Upper lobe of right lung (tissue), 1 donor: ENCODE measurements at regions not wholly inside any gene's neighbourhood (a gene's known extent, or its start where the extent isn't known, plus 50 kb on each side); places are given as distances from the start of the nearest gene placed in this dataset.
"Not testable (repeated sequence)": the region's sequence is repeated elsewhere in the genome, so short reads cannot be mapped to it uniquely, and the experiment has no call there.

Experiments
- ATAC-seq: fragments of 200-7000 bp; cut with Tn5 transposase; one replicate; pipeline ENCODE4 v1.9.1; 2020; ENCODE audit warnings: mild to moderate bottlenecking, moderate library complexity
- DNase-seq: peaks from one replicate; pipeline ENCODE4 v3.0.0-alpha.2; 2020
- H3K27ac ChIP-seq: fragments of 200-600 bp; one replicate; pipeline ENCODE4 v1.8.0; 2022
- H3K27me3 ChIP-seq: fragments of 200-600 bp; one replicate; pipeline ENCODE4 v1.8.0; 2022; ENCODE audit warnings: mild to moderate bottlenecking
- H3K36me3 ChIP-seq: fragments of 200-600 bp; one replicate; pipeline ENCODE4 v1.8.0; 2022
- H3K4me1 ChIP-seq: fragments of 200-600 bp; one replicate; pipeline ENCODE4 v1.8.0; 2022
- H3K4me3 ChIP-seq: fragments of 200-600 bp; one replicate; pipeline ENCODE4 v1.8.0; 2022; ENCODE audit warnings: mild to moderate bottlenecking
- H3K9me3 ChIP-seq: fragments of 200-600 bp; one replicate; pipeline ENCODE4 v1.8.0; 2022
- CTCF ChIP-seq: fragments of 200-600 bp; IDR thresholded peaks from one replicate; pipeline ENCODE4 v1.8.0; 2022; ENCODE audit warnings: antibody characterized with exemption
- intact Hi-C: fragments of 100-400 bp; cut with DNase I; formaldehyde crosslinking; loops from one replicate; pipeline ENCODE4 v1.11.0; 2022
- donor health status: DM: no; HTN: yes; CAD: no; lungs with severe emphysema.

GRCh38 chr11:24408202-24408601 lies 88.7 kb upstream of the LUZP2 start:
- ATAC-seq = no peak
- Histone ChIP-seq H3K27me3 (no peaks in the 10 kb centered on the region), H3K36me3 (no peaks in the 10 kb centered on the region), H3K4me3 (no peak overlapping the region), H3K27ac (no peak overlapping the region), H3K9me3 (no peaks in the 10 kb centered on the region), H3K4me1 (no peaks in the 10 kb centered on the region)
- DNase-seq = no peak
- intact Hi-C loops = no loop called here
- TF ChIP-seq CTCF = no peak

GRCh38 chr11:24411791-24412190 lies 85.1 kb upstream of the LUZP2 start:
- no peak for TF ChIP-seq CTCF
- Histone ChIP-seq H3K36me3 (no peaks in the 10 kb centered on the region), H3K27ac (no peak overlapping the region), H3K4me3 (no peak overlapping the region), H3K9me3 (no peaks in the 10 kb centered on the region), H3K4me1 (no peaks in the 10 kb centered on the region), H3K27me3 (no peaks in the 10 kb centered on the region)
- intact Hi-C loops = no loop called here
- no peak for ATAC-seq
- no peak for DNase-seq

- H3K27me3 ChIP-seq = no peaks in the 10 kb centered on the region
Observed at GRCh38 chr11:24412722-24413121, 84.1 kb upstream of the LUZP2 start.

GRCh38 chr11:24413391-24413790 lies 83.5 kb upstream of the LUZP2 start:
- intact Hi-C loops = no loop called here
- Histone ChIP-seq H3K4me1 (no peaks in the 10 kb centered on the region), H3K9me3 (no peaks in the 10 kb centered on the region), H3K27me3 (no peaks in the 10 kb centered on the region), H3K4me3 (no peak overlapping the region), H3K27ac (no peak overlapping the region), H3K36me3 (no peaks in the 10 kb centered on the region)
- ATAC-seq = no peak
- DNase-seq = no peak
- TF ChIP-seq CTCF = no peak

More at GRCh38 chr11:24412722-24413121, 84.1 kb upstream of the LUZP2 start:
- no peak overlapping the region for H3K27ac ChIP-seq
- no peaks in the 10 kb centered on the region for H3K9me3 ChIP-seq
- ATAC-seq = no peak
- no peak overlapping the region for H3K4me3 ChIP-seq
- no peak for TF ChIP-seq CTCF
- intact Hi-C loops = no loop called here
- no peaks in the 10 kb centered on the region for H3K36me3 ChIP-seq
- no peaks in the 10 kb centered on the region for H3K4me1 ChIP-seq
- no peak for DNase-seq

- H3K4me3 ChIP-seq, H3K9me3 ChIP-seq, H3K27ac ChIP-seq, intact Hi-C loops, H3K36me3 ChIP-seq, ATAC-seq, H3K4me1 ChIP-seq, DNase-seq, H3K27me3 ChIP-seq: not testable (repeated sequence)
Observed at GRCh38 chr11:24415955-24416636, 80.8 kb upstream of the LUZP2 start.

GRCh38 chr11:24421766-24422165 lies 75.1 kb upstream of the LUZP2 start:
- no peaks in the 10 kb centered on the region for H3K36me3 ChIP-seq
- H3K27ac ChIP-seq = no peak overlapping the region
- DNase-seq (no peak), ATAC-seq (no peak)
- intact Hi-C loops = no loop called here
- no peaks in the 10 kb centered on the region for H3K27me3 ChIP-seq
- no peaks in the 10 kb centered on the region for H3K9me3 ChIP-seq
- TF ChIP-seq CTCF = no peak
- no peak overlapping the region for H3K4me3 ChIP-seq
- H3K4me1 ChIP-seq = no peaks in the 10 kb centered on the region
